GM10266 (cell line): ENCODE measurements at regions not wholly inside any gene's neighbourhood (a gene's known extent, or its start where the extent isn't known, plus 50 kb on each side); places are given as distances from the start of the nearest gene placed in this dataset.

Experiments used
- DNase-seq: peaks from one replicate; pipeline ENCODE4 v3.0.0; 2012; ENCODE audit errors: extremely low spot score
- CTCF ChIP-seq: IDR thresholded peaks from 2 replicates; pipeline ENCODE4 v1.5.1; 2012; ENCODE audit warnings: mild to moderate bottlenecking, low read depth; ENCODE audit not compliant: control insufficient read depth, insufficient read depth; ENCODE audit errors: missing control alignments

GRCh38 chr1:239306426-239306825 is 79.9 kb upstream of the CHRM3 start:
- no peak for TF ChIP-seq CTCF
- DNase-seq: no peak

GRCh38 chr1:239303289-239303688 is 83.1 kb upstream of the CHRM3 start:
- DNase-seq: no peak
- no peak for TF ChIP-seq CTCF

GRCh38 chr1:239302696-239303095 is 83.7 kb upstream of the CHRM3 start:
- TF ChIP-seq CTCF: no peak
- DNase-seq: no peak

GRCh38 chr1:239301251-239301650 is 85.1 kb upstream of the CHRM3 start:
- DNase-seq: no peak
- no peak for TF ChIP-seq CTCF

- TF ChIP-seq CTCF: no peak
- DNase-seq: no peak
These were observed 88.5 kb upstream of the CHRM3 start for GRCh38 chr1:239297910-239298309.

- no peak for TF ChIP-seq CTCF
- DNase-seq: no peak
These were observed 92.8 kb upstream of the CHRM3 start for GRCh38 chr1:239293350-239294110.

GRCh38 chr1:239288820-239289554 is 97.4 kb upstream of the CHRM3 start:
- no peak for DNase-seq
- no peak for TF ChIP-seq CTCF
